ENCODE measurements at regions not wholly inside any gene's neighbourhood (a gene's known extent, or its start where the extent isn't known, plus 50 kb on each side); places are given as distances from the start of the nearest gene placed in this dataset.
"Not testable (repeated sequence)": the region's sequence is repeated elsewhere in the genome, so short reads cannot be mapped to it uniquely, and the experiment has no call there.

DNA sequence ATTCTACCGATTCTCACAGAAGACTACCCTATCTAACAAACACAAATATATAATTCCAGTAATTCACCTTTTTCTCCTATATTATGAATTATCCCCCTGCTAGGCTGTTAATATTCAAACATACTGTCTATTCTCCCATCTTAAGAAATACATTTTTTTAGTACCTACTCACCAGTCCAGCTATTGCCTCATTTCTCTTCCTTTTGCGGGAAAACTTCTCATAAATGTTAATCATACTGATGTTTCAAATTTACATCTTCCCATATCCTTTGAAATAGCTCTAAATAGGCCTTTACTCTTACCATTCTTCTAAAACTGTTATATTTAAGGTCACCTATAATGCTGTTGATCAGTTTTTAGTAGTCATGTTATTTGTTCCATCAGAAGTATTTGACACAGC is 759.1 kb upstream of the SLIT2 start:
- no peak for DNase-seq

DNA sequence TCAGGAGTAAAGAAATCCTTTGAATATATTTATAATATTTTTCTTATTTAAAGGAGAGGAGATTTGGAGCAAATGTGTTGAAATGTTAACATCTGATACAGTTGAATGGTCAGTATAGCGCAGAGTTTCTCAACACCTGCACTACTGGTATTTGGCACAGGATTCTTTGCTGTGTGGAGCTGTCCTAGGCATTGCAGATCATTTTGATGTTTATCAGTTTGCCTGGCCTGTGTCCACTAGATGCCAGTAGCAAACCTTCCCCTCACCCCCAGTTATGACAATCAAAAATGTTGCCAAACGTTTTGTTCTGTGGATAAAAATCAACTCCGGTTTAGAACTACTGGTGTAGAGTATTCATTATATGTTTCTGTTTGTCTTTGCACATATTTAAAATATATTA is 765.3 kb upstream of the SLIT2 start:
- DNase-seq, result no peak

DNA sequence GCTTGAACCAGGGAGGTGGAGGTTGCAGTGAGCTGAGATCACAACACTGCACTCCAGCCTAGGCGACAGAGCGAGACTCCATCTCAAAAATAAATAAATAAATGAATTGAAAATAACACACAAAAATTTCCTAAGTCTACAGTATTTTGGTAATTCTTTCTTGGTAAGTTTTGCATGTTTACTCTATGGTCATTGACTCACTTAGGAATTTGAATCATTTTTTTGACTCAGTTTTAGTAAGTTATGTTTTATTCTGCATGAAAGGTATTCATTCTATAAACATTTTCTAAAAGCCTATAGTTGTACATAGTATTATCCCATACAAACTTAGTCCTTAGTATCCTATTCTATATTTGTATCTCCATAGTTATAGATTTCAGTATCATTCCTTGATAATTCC is 772.9 kb upstream of the SLIT2 start:
- DNase-seq, result no peak

DNA sequence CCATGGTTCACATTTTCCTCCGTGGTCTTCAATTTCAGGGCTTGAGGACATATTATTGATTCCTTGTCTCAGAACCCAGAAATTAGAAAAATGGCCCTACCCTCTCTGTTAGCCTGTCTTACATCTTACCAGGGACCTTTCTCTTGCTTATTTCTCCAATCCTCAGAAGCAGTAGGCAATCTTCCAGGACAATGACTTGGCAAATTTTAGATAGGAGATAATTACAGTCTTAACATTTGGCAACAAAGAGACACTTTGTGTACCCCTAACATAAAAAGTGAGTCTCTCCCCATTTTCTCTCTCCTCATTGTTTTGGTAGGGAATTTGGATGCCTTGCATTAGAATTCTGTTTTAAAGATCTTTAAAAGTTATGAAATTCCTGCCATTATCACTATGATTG is 778.1 kb upstream of the SLIT2 start:
- DNase-seq, result no peak

DNA sequence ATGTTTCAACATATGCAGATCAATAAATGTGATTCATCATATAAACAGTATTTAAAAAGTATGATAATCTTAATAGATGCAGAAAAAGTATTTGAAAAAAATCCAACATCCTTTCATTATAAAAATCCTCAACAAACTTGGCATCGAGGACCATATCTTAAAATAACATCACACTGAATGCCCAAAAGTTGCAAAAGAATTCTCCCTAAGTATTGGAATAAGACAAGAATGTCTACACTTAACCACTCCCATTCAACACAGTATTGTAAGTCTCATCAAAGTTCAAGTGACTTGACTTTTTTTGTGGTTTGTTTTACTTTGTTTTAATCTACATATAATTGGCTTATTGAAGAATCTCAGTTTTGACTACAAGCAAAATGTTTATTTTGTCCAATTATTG is 779.0 kb upstream of the SLIT2 start:
- no peak for DNase-seq

DNA sequence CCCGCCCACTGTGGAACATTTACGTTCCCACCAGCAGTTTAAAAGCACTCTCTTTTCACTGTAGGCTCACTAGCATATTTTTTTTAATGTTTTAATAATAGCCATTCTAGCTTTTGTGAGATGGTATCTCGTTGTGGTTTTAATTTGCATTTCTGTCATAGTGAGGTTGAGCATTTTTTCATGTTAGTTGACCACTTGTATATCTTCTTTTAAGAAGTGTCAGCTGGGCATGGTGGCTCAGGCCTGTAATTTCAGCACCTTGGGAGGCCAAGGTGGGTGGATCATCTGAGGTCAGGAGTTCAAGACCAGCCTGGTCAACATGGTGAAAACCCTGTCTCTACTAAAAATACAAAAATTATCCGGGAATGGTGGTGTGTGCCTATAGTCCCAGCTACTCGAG is 781.7 kb upstream of the SLIT2 start:
- DNase-seq, result not testable (repeated sequence)

DNA sequence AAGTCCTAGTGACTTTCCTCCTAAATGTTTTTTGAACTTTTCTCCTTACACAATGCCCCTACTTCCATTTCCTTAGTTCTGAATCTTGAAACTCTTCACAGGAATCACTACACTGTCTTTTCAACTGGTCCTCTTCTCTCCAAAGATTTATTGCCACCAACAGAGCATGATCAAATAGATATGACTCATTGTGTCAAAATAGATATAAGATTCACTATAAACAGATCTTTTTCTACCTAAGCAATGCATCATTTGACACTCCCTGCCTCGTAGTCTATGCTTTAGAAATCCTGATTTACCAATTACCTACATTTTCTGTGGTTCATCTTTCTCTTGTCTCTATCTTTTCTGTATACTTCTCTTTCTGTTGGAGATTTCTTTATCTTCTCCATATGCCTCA is 789.6 kb upstream of the SLIT2 start:
- DNase-seq, result no peak

DNA sequence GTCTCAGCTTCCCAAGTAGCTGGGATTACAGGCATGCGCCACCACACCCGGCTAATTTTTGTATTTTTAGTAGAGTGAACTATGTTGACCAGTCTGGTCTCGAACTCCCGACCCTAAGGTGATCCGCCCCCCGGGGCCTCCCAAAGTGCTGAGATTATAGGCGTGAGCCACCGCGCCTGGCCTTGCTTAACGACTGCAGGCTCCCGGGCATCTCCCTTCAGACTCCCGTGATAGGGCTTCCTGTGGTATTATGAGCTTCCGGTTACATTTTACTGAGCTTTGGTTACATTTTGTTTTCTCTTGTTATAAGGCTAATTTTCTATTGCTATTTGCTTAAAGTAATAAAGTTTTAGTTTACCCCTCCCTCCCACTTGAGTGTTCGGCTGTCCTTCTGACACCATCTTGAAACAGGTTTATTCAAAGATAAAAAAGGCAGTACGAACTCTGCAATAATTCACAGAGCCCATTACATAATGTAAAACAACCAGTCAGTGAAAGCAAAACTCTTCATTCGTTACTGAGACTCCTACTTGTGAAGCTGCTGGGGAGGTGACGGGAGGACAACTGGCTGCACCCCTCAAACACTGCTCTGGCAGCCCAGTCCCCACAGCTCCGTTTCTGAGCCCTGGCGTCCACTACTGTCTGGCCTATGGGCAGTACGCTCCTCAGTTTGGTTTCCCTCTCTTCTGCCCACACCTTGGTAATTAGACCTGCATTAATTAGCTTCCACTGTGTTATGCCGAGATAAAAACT is 795.7 kb upstream of the SLIT2 start:
- DNase-seq, result no peak

DNA sequence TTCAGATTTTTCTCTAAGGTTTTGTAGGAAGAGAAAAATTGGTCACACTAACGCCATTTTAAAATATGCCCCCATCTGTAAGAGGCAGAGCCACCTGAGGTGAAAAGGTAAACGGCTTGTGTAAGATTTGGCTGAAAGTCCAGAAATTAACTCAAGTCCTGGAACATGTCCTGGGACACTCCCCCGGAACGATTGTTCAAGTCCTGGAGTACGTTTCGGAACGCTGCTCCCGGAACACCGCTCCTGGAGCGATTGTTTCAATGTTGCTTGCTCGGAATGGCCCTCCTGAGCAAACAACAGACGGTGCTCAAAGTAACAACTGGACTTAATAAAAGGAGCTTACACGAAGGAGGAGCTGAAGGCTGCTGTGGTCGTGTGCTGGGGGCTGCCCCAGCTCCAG is 796.5 kb upstream of the SLIT2 start:
- DNase-seq, result no peak

DNA sequence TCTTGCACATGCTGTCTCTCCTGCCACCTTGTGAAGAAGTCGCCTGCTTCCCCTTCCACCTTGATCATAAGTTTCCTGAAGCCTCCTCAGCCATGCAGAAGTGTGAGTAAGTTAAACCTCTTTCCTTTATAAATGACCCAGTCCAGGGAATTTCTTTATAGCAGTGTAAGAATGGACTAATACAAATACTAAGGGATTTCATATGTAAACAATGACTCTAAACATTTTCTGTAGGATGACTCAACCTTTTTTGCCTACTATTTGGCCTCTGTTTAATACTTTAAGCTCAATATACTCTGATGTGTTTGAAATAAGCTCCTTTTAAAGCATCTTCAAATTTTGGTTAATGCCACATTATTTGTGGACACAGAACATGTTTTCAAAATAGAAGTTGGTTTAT is 813.5 kb upstream of the SLIT2 start:
- DNase-seq, result no peak

DNA sequence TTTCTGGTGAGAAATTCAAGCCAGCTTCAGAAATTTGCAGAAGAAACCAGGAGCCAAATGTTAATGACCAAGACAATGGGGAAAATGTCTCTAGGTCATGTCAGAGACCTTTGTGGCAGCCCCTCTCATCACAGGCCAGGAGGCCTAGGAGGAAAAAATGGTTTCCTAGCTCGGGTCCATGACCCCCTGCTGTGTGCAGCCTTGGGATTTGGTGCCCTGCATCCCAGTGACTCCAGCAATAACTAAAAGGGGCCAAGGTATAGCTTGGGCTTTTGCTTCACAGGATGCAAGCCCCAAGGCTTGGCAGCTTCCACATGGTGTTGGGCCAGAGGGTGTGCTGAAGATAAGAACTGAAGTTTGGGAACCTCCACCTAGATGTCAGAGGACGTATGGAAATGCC is 814.7 kb upstream of the SLIT2 start:
- no peak for DNase-seq

DNA sequence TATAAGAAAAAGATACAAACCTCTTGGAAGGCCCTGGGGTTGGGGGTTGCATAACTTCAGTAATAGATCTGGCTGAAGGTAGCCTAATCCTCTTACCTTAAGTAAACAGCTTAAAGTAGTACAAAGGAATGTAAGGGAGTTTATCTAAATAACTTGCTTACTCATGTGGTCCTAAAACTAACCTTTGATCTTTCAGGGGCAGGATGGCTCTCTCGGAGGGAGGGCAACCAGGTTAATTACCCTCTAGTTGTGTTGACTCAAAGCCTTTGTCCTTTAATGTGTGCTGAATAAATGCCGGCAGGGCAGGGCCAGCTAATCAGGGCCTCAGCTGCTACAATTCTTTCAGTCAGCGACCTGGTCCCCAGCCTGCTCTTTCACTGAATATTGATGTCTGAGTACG is 822.0 kb upstream of the SLIT2 start:
- no peak for DNase-seq

DNA sequence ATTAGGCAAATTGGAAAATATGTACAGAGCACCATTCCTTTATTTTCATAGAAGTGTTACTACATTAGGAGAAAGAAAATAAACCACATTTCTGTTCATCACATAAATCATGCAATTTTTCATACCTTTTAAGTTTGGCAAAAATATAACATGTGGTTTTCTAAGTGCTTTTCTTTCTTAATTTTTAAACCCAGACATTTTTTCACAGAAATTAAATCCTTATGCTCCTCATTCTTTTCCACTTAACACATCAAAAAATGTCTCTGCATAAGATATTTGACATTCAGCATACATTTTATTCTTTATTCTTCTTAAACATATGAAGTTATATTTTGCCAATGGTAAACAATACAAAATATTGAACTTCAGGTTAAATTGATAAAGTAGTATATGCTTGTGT is 826.6 kb upstream of the SLIT2 start:
- DNase-seq, result no peak

DNA sequence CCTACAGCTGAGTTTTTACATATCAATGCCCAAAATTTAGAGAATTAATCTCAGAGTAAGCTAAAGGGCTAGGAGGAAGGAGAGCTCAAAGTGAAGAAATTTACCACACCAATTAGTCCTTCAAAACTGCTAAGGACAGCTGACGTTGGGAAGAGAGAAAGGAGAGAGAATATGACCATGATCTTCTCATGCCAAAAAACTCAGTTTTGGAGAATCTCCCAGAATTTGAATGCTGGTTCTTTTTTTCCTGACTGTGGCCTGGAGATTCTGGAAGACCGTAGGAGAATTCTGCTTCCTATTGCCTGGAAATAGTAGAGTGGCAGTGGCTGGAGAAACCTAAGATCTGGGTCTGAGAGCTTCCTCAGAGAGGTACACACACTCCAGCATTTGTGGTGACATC is 834.4 kb upstream of the SLIT2 start:
- no peak for DNase-seq

DNA sequence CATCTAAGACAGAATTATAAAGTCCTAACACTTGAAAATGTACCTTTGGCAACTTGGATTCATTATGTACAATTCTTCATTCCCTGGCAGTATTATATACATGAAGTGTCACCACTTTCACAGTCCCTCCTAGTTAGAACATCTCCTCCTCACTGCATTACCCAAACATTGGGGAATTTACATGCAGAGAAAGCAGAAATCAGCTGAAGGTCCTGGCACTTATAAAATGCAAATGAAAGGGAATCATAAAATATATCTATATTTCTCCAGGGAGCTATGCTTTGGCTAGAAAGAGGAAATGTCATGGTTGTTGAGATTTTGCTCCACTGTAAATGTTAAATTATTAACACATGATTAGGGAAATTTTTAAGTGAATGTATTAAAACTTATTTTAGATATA is 835.6 kb upstream of the SLIT2 start:
- no peak for DNase-seq

DNA sequence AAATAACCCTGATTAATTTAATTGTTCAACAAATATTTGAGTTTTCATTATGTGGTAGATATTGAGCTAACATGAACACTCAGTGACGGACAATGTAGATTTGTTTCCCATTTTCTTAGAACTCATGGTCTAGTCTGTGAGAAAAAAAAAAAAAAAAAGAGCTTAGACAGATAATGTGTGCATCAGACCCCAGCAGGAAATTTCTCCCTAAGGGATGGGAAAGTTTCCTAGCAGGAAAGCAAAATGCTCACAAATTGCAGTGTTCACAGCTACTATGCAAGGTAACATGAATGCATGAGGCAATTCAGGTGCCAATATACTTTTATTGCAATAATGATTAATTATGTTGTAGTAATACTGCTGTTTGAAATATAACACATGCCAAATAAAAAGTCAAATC is 843.2 kb upstream of the SLIT2 start:
- no peak for DNase-seq

DNA sequence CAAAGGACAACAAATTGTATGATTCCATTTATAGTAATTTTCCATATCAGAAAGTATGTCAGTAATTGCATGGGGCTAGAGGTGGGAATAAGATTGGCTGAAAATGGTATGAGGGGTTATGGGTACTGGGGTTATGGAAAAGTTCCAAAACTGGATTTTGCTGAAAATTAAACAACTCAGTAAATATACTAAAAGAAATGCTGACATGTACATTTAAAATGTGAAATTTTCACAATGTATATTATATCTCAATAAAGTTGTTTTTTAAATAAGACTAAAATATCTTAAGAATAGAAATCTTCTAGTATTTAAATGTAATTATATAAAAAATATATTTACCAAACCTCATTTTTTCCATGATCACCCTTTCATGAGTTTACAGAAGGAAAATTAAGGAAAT is 844.9 kb upstream of the SLIT2 start:
- no peak for DNase-seq

DNA sequence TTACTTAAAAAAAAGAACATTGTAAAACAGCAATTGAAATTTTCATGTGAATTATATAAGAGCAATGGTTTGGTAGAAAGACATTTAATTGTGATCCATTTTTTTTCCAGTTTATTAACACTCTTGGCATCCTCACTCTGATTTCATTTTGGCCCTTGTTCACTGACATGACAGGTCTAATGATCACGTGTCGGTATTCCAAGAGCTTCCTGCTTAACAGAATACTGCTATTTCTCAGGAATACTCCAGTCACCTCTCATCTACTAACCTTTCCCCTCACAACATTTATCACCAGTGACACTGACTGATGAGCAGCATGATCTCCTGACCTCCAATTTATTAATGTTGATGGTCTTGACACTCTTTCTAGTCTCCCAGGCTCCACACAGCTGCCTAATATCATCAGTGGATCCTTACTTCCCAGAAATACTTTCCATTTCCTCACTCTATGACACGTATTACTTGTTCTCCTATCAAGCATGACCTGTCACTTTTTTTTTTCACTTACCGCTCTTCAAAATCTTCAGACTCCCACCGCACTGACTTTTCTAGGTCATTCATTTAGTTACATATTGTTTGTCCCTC is 847.8 kb upstream of the SLIT2 start:
- no peak for DNase-seq

DNA sequence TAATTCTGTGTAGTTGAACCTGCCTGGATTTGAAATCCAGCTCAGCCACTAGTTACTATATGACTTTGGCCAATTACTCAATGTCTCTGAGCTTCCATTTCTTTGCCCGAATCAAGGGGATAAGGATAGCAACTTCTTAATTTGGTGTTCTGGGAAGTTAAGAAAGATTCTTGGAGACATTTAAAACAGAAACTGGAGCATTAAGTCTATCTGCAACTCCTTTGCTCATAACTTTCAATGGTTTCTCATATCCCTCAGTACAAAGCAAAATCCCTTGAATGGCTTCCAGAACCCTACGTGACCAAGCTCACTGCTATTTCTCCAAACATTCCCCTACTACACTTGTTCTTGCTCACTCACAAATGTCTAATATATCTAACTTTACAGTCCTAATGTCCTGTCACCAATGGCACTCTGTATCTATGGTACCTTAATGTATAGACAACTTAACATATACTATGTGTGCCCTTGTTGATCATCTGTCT is 849.1 kb upstream of the SLIT2 start:
- DNase-seq, result no peak

DNA sequence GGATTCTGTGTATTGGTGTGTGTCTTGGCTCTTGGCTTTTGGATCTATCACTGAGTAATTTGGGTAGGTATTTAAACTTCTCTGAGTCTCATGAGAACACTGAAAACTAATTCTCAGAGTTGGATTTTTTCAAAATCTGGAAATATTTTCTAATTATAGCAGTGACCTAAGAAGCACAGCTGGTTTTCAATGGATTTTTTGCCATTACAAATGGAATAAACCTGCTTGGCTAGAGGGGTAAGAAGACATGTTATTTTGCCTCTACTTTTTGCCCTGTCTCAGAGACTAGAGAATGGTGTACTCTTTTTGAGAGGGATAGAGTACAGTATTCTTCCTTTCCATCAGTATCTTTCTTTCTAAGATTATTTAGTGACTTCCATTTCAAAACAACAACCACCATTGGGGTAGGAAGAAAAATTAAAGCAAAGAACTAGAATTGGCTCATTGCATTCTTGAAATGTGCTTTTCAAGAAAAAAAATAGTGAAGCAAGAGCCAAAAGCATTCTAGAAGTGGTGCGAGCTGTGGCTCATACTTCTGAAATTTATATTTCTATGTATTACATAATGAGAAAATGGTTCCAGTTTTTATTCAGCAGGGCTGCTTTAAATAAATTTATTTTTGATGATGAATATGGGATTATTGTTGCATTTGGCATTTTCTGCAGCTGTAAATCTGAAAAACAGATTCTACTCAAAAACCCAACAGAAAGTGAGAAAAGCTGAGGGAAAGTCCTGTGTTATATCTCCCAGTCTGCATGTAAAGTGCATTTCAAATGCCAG is 850.2 kb upstream of the SLIT2 start:
- no peak for DNase-seq

DNA sequence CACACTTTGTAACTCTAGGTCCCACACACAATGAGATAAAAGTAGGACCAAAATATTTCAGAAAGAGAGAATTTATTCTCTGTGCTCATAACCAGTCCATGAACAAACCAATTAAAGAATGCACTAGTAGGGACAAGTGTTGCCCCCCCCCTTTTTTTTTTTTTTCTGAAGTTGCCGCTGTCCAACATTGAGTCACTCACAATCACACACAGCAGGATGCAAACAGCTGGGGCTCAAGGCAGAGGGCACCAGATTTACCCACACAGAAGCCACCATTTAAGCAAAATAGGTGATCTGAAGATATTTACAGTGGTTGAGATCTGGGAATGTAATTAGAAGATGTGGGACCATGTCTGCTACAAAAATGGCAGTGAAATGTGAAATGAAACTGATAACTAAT is 850.9 kb upstream of the SLIT2 start:
- no peak for DNase-seq

DNA sequence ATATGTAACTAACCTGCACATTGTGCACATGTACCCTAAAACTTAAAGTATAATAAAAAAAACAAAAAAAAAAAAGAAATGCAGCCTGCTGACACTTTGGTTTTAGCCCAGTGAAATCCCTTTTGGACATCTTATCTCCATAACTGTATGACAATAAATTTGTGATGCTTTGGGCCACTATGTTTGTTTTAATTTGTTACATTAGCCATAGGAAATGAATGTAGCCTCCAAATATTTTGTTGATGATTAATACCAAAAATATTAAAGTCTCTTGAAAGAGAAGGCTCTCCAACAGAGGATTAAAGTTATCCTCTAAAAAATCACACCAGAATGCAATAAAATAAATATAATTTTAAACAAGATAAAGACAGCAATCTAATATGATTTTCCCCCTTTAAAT is 852.7 kb upstream of the SLIT2 start:
- DNase-seq, result no peak

DNA sequence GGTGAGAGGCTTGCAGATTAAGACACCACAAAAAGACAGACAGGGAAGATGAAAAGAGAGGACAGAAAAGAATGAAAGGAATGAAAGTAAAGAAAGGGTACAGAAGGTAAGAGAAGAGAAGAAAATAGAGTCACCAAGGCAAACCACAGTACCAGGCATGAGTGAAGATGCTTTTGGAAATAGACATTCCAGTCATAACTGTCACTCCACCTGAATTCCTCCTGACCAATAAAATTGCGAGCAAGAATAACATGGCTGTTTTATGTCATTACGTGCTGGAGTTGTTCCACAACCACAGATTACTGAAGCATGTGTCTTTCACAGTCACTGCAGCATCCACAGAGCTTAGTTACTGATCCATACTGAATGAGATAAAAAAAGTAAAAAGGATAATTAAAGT is 864.9 kb upstream of the SLIT2 start:
- no peak for DNase-seq

Measured in SIG-M5 (cell line).